ENCODE measurements at regions not wholly inside any gene's neighbourhood (a gene's known extent, or its start where the extent isn't known, plus 50 kb on each side); places are given as distances from the start of the nearest gene placed in this dataset.

- Histone ChIP-seq H3K4me3 (no peak overlapping the region), H3K27ac (no peak overlapping the region), H3K9me3 (no peaks in the 10 kb centered on the region), H3K4me2 (peak overlapping the region; percentile 34; the same call in 1 of the 3 replicates), H3K4me1 (peaks cover 7% of the 10 kb centered on the region; the same call in 1 of the 3 replicates)
- WGBS (ENCODE audit: missing lambda C conversion rate): 91% methylated on average over 5 of the region's 5 CpGs
- TF ChIP-seq POLR2AphosphoS2 (conservative IDR thresholded peaks at IDR 0.05; ENCODE audit: low read length) (no peak), ZFP36 (IDR thresholded peaks at IDR 0.05; ENCODE audit: borderline replicate concordance, partially characterized antibody) (no peak), KDM1A (IDR thresholded peaks at IDR 0.05; ENCODE audit: low read depth) (no peak), ATOH8 (CRISPR knock-in tag; IDR thresholded peaks at IDR 0.05; ENCODE audit: low read depth) (no peak), CBX8 (IDR thresholded peaks at IDR 0.05) (no peak), RAD21 (conservative IDR thresholded peaks at IDR 0.05 in 1 of 2, IDR thresholded peaks at IDR 0.05 in 1 of 2) (no peak), NFE2L2 (conservative IDR thresholded peaks at IDR 0.05; ENCODE audit: low read length) (no peak), PBX3 (IDR thresholded peaks at IDR 0.05) (no peak), JUN (IDR thresholded peaks at IDR 0.05) (no peak), NR3C1 (IDR thresholded peaks at IDR 0.05) (no peak), GATA3 (IDR thresholded peaks at IDR 0.05; ENCODE audit: borderline replicate concordance) (no peak), BCL3 (IDR thresholded peaks at IDR 0.05) (no peak), HEYL (CRISPR knock-in tag; IDR thresholded peaks at IDR 0.05) (no peak)
- ChIA-PET CTCF (no interaction called here), POLR2A (no interaction called here)
- DNase-seq (ENCODE audit: low read depth in 1 of 2, low spot score in 1 of 2) (no peak), ATAC-seq (no peak), FAIRE-seq (no peak)
Observed at GRCh38 chr7:28292834-28293526, 112.4 kb upstream of the JAZF1 start.

GRCh38 chr7:28293527-28293835, 112.9 kb upstream of the JAZF1 start:
- no peak for DNase-seq (ENCODE audit: low read depth in 1 of 2, low spot score in 1 of 2)
- peak; percentile 79 for TF ChIP-seq MAFK (IDR thresholded peaks at IDR 0.05; ENCODE audit: partially characterized antibody)
- no peak for TF ChIP-seq HDAC2 (IDR thresholded peaks at IDR 0.05)
- ChIA-PET POLR2A (no interaction called here), CTCF (no interaction called here)
- WGBS (ENCODE audit: missing lambda C conversion rate): 11% methylated on average over 1 of the region's 1 CpG
- H3K4me1 ChIP-seq: peaks cover 7% of the 10 kb centered on the region; the same call in 1 of the 3 replicates
- peak overlapping the region; percentile 34; the same call in 1 of the 3 replicates for H3K4me2 ChIP-seq
- no peaks in the 10 kb centered on the region for H3K9me3 ChIP-seq
- no peak overlapping the region for H3K27ac ChIP-seq
- ATAC-seq: no peak
- no peak overlapping the region for H3K4me3 ChIP-seq
- no peak for FAIRE-seq

- Histone ChIP-seq H3K4me2 (no peak overlapping the region), H3K9me3 (no peaks in the 10 kb centered on the region), H3K27ac (no peak overlapping the region), H3K4me1 (peaks cover 14% of the 10 kb centered on the region; the same call in 1 of the 3 replicates), H3K4me3 (no peak overlapping the region)
- 44% methylated on average over 4 of the region's 4 CpGs for WGBS (ENCODE audit: missing lambda C conversion rate)
- CTCF ChIA-PET: interaction anchor here (0.6 to 1.3 kb wide), 8 partner anchors 10 to 389 kb away, joined by 3 to 4 read pairs (median 3); no protein-coding TSS in a partner anchor
- no peak for FAIRE-seq
- ATAC-seq: peak; percentile 48 to 72; a peak in 4 of 6 replicates
- POLR2A ChIA-PET: no interaction called here
- peak; percentile 18 to 66 for DNase-seq (ENCODE audit: low read depth in 1 of 2, low spot score in 1 of 2)
- no peak for TF ChIP-seq BHLHE40 (IDR thresholded peaks at IDR 0.05; ENCODE audit: low read depth, low read length)
- TF ChIP-seq REST (IDR thresholded peaks at IDR 0.05): no peak
- no peak for TF ChIP-seq CBX2 (IDR thresholded peaks at IDR 0.05; ENCODE audit: borderline replicate concordance, low read depth)
- no peak for TF ChIP-seq RCOR1 (IDR thresholded peaks at IDR 0.05; ENCODE audit: low read depth, low read length)
- no peak for TF ChIP-seq SREBF2 (IDR thresholded peaks at IDR 0.05)
- peak; percentile 50 for TF ChIP-seq CTCF (IDR thresholded peaks at IDR 0.05)
- no peak for TF ChIP-seq ZC3H11A (IDR thresholded peaks at IDR 0.05)
- peak; percentile 31 to 55; a peak in 3 of 5 replicates for TF ChIP-seq RAD21 (conservative IDR thresholded peaks at IDR 0.05 in 1 of 2, IDR thresholded peaks at IDR 0.05 in 1 of 2)
- TF ChIP-seq KDM5A (IDR thresholded peaks at IDR 0.05): no peak
- TF ChIP-seq CHD2 (IDR thresholded peaks at IDR 0.05; ENCODE audit: low read length, partially characterized antibody): no peak
- TF ChIP-seq HDAC2 (IDR thresholded peaks at IDR 0.05): no peak
Observed at GRCh38 chr7:28296571-28297483, 115.5 kb upstream of the CREB5 start.

All from A549 (cell line).